Hepatocyte (in vitro differentiated cells): ENCODE measurements at regions not wholly inside any gene's neighbourhood (a gene's known extent, or its start where the extent isn't known, plus 50 kb on each side); places are given as distances from the start of the nearest gene placed in this dataset.

Experiments used
- DNase-seq: peaks from one replicate; pipeline ENCODE4 v3.0.0-alpha.2; 2016; ENCODE audit warnings: low spot score
- H2AFZ ChIP-seq: fragments of 200-600 bp; sonication (generic); 2 replicates; pipeline ENCODE4 v1.6.0; 2016; ENCODE audit warnings: antibody characterized with exemption, mild to moderate bottlenecking
- H3K27ac ChIP-seq: fragments of 200-600 bp; sonication (generic); 2 replicates; pipeline ENCODE4 v1.5.1; 2016; ENCODE audit warnings: mild to moderate bottlenecking
- H3K27me3 ChIP-seq: fragments of 200-600 bp; sonication (generic); 2 replicates; pipeline ENCODE4 v1.6.1; 2016
- H3K36me3 ChIP-seq: fragments of 200-600 bp; sonication (generic); replicated peaks from 2 replicates; pipeline ENCODE4 v1.5.1; 2016; ENCODE audit warnings: low read depth; ENCODE audit not compliant: insufficient read depth
- H3K4me1 ChIP-seq: fragments of 200-600 bp; sonication (generic); 2 replicates; pipeline ENCODE4 v1.5.1; 2016; ENCODE audit warnings: mild to moderate bottlenecking, moderate library complexity; ENCODE audit not compliant: insufficient read depth
- H3K4me2 ChIP-seq: fragments of 200-600 bp; sonication (generic); 2 replicates; pipeline ENCODE4 v1.6.0; 2016
- H3K4me3 ChIP-seq: fragments of 200-600 bp; sonication (generic); 2 replicates; pipeline ENCODE4 v1.5.1; 2016; ENCODE audit warnings: mild to moderate bottlenecking
- H3K79me2 ChIP-seq: fragments of 200-600 bp; sonication (generic); 2 replicates; pipeline ENCODE4 v1.6.0; 2017; ENCODE audit warnings: mild to moderate bottlenecking
- H3K9me2 ChIP-seq: fragments of 200-600 bp; sonication (generic); replicated peaks from 2 replicates; pipeline ENCODE4 v1.6.0; 2017; ENCODE audit warnings: mild to moderate bottlenecking; ENCODE audit not compliant: insufficient read depth
- H3K9me3 ChIP-seq: fragments of 200-600 bp; sonication (generic); 2 replicates; pipeline ENCODE4 v1.5.1; 2016; ENCODE audit warnings: low read depth, mild to moderate bottlenecking
- H4K20me1 ChIP-seq: fragments of 200-600 bp; sonication (generic); 2 replicates; pipeline ENCODE4 v1.6.0; 2016; ENCODE audit warnings: mild to moderate bottlenecking; ENCODE audit not compliant: insufficient read depth, poor library complexity, severe bottlenecking
- CTCF ChIP-seq: fragments of 200-600 bp; sonication (generic); IDR thresholded peaks from 2 replicates; pipeline ENCODE4 v1.5.1; 2016; ENCODE audit warnings: antibody characterized with exemption, mild to moderate bottlenecking; ENCODE audit not compliant: poor library complexity
- EZH2 ChIP-seq: fragments of 200-600 bp; sonication (generic); IDR thresholded peaks from 2 replicates; pipeline ENCODE4 v1.6.1; 2016; ENCODE audit warnings: antibody characterized with exemption, mild to moderate bottlenecking, borderline replicate concordance
- EZH2phosphoT487 ChIP-seq: fragments of 200-600 bp; sonication (generic); IDR thresholded peaks from one replicate; pipeline ENCODE4 v1.6.1; 2018; ENCODE audit warnings: antibody characterized with exemption, mild to moderate bottlenecking, low read depth, moderate library complexity; ENCODE audit not compliant: unreplicated experiment, severe bottlenecking
- WGBS: methylation state at CpG from one replicate; pipeline ENCODE4 v1.1.6; 2016; ENCODE audit warnings: low lambda C conversion rate; ENCODE audit errors: missing lambda C conversion rate; 5-methylcytosine and 5-hydroxymethylcytosine counted together

- 75% methylated on average over 2 of the region's 2 CpGs for WGBS
- no peak overlapping the region for H3K4me3 ChIP-seq
- H3K79me2 ChIP-seq: no peaks in the 10 kb centered on the region
These were observed 458.7 kb downstream of the BMP2 start for GRCh38 chr20:7226156-7226555.

GRCh38 chr20:7231303-7231702 is 463.8 kb downstream of the BMP2 start:
- Histone ChIP-seq H3K27me3 (no peaks in the 10 kb centered on the region), H3K4me3 (no peak overlapping the region), H3K4me2 (no peak overlapping the region), H3K9me2 (no peaks in the 10 kb centered on the region), H3K4me1 (no peaks in the 10 kb centered on the region), H4K20me1 (no peaks in the 10 kb centered on the region), H3K79me2 (no peaks in the 10 kb centered on the region), H3K27ac (no peak overlapping the region), H2AFZ (no peak overlapping the region), H3K9me3 (no peaks in the 10 kb centered on the region), H3K36me3 (no peaks in the 10 kb centered on the region)
- no peak for DNase-seq
- TF ChIP-seq EZH2phosphoT487: no peak
- no peak for TF ChIP-seq CTCF
- no peak for TF ChIP-seq EZH2

More at GRCh38 chr20:7226156-7226555, 458.7 kb downstream of the BMP2 start:
- Histone ChIP-seq H3K27me3 (no peaks in the 10 kb centered on the region), H2AFZ (no peak overlapping the region), H3K36me3 (no peaks in the 10 kb centered on the region), H3K9me2 (no peaks in the 10 kb centered on the region), H3K4me1 (no peaks in the 10 kb centered on the region), H3K4me2 (no peak overlapping the region), H4K20me1 (no peaks in the 10 kb centered on the region), H3K27ac (no peak overlapping the region), H3K9me3 (peaks cover 7% of the 10 kb centered on the region)
- no peak for DNase-seq
- TF ChIP-seq EZH2 (no peak), EZH2phosphoT487 (no peak), CTCF (no peak)

GRCh38 chr20:7232796-7233195 is 465.3 kb downstream of the BMP2 start:
- no peaks in the 10 kb centered on the region for H3K36me3 ChIP-seq
- WGBS: 66% methylated on average over 2 of the region's 2 CpGs
- no peaks in the 10 kb centered on the region for H3K9me3 ChIP-seq
- H4K20me1 ChIP-seq: no peaks in the 10 kb centered on the region
- no peak for DNase-seq
- no peaks in the 10 kb centered on the region for H3K79me2 ChIP-seq
- H3K9me2 ChIP-seq: no peaks in the 10 kb centered on the region
- H2AFZ ChIP-seq: no peak overlapping the region
- H3K27me3 ChIP-seq: no peaks in the 10 kb centered on the region
- TF ChIP-seq EZH2 (no peak), CTCF (no peak), EZH2phosphoT487 (no peak)
- no peak overlapping the region for H3K4me2 ChIP-seq
- H3K27ac ChIP-seq: no peak overlapping the region
- no peaks in the 10 kb centered on the region for H3K4me1 ChIP-seq
- H3K4me3 ChIP-seq: no peak overlapping the region

GRCh38 chr20:7237251-7237650 is 469.8 kb downstream of the BMP2 start:
- DNase-seq: no peak
- Histone ChIP-seq H3K9me3 (no peaks in the 10 kb centered on the region), H4K20me1 (no peaks in the 10 kb centered on the region), H2AFZ (no peak overlapping the region), H3K4me3 (no peak overlapping the region), H3K36me3 (no peaks in the 10 kb centered on the region), H3K4me2 (no peak overlapping the region), H3K9me2 (no peaks in the 10 kb centered on the region), H3K79me2 (no peaks in the 10 kb centered on the region), H3K27ac (no peak overlapping the region), H3K4me1 (no peaks in the 10 kb centered on the region), H3K27me3 (no peaks in the 10 kb centered on the region)
- TF ChIP-seq CTCF (no peak), EZH2phosphoT487 (no peak), EZH2 (no peak)
- WGBS: 88% methylated on average over 1 of the region's 1 CpG
